ENCODE measurements at regions not wholly inside any gene's neighbourhood (a gene's known extent, or its start where the extent isn't known, plus 50 kb on each side); places are given as distances from the start of the nearest gene placed in this dataset.
"Not testable (repeated sequence)": the region's sequence is repeated elsewhere in the genome, so short reads cannot be mapped to it uniquely, and the experiment has no call there.

GRCh38 chr6:12485837-12486236, 195.7 kb downstream of the EDN1 start:
- no peak overlapping the region for H3K4me3 ChIP-seq (ENCODE audit: low read depth, low read length)
- no peaks in the 10 kb centered on the region for H3K9me3 ChIP-seq (ENCODE audit: control insufficient read depth, low read length)
- H3K4me2 ChIP-seq (ENCODE audit: low read length), result no peak overlapping the region
- no peak overlapping the region for H3K9ac ChIP-seq
- H3K27ac ChIP-seq, result no peak overlapping the region
- no peaks in the 10 kb centered on the region for H3K27me3 ChIP-seq (ENCODE audit: control insufficient read depth, insufficient read depth, low read length)
- H3K79me2 ChIP-seq, result no peaks in the 10 kb centered on the region
- no peak for TF ChIP-seq CTCF (IDR thresholded peaks at IDR 0.05)
- H3K36me3 ChIP-seq (ENCODE audit: control insufficient read depth, insufficient read depth, low read length), result no peaks in the 10 kb centered on the region
- no peak overlapping the region for H2AFZ ChIP-seq
- H3K4me1 ChIP-seq, result no peaks in the 10 kb centered on the region

- no peaks in the 10 kb centered on the region for H3K4me1 ChIP-seq
- H3K36me3 ChIP-seq (ENCODE audit: control insufficient read depth, insufficient read depth, low read length), result no peaks in the 10 kb centered on the region
- no peak overlapping the region for H3K27ac ChIP-seq
- no peak overlapping the region for H3K9ac ChIP-seq
- no peaks in the 10 kb centered on the region for H3K9me3 ChIP-seq (ENCODE audit: control insufficient read depth, low read length)
- no peak overlapping the region for H2AFZ ChIP-seq
- H3K79me2 ChIP-seq, result no peaks in the 10 kb centered on the region
- no peak overlapping the region for H3K4me2 ChIP-seq (ENCODE audit: low read length)
- no peaks in the 10 kb centered on the region for H3K27me3 ChIP-seq (ENCODE audit: control insufficient read depth, insufficient read depth, low read length)
- H3K4me3 ChIP-seq (ENCODE audit: low read depth, low read length), result no peak overlapping the region
- no peak for TF ChIP-seq CTCF (IDR thresholded peaks at IDR 0.05)
These were observed 200.3 kb downstream of the EDN1 start for GRCh38 chr6:12490351-12490903.

GRCh38 chr6:12490904-12491571, 200.9 kb downstream of the EDN1 start:
- Histone ChIP-seq H3K27me3 (ENCODE audit: control insufficient read depth, insufficient read depth, low read length) (no peaks in the 10 kb centered on the region), H3K4me2 (ENCODE audit: low read length) (no peak overlapping the region), H3K36me3 (ENCODE audit: control insufficient read depth, insufficient read depth, low read length) (no peaks in the 10 kb centered on the region), H3K9me3 (ENCODE audit: control insufficient read depth, low read length) (no peaks in the 10 kb centered on the region), H2AFZ (no peak overlapping the region), H3K79me2 (no peaks in the 10 kb centered on the region), H3K4me3 (ENCODE audit: low read depth, low read length) (no peak overlapping the region), H3K27ac (no peak overlapping the region), H3K9ac (no peak overlapping the region), H3K4me1 (no peaks in the 10 kb centered on the region)
- TF ChIP-seq CTCF (IDR thresholded peaks at IDR 0.05), result no peak

- H3K9ac ChIP-seq; H3K4me2 ChIP-seq (ENCODE audit: low read length); H3K9me3 ChIP-seq (ENCODE audit: control insufficient read depth, low read length); H3K4me3 ChIP-seq (ENCODE audit: low read depth, low read length); H3K27ac ChIP-seq; H2AFZ ChIP-seq; H3K36me3 ChIP-seq (ENCODE audit: control insufficient read depth, insufficient read depth, low read length); H3K79me2 ChIP-seq; H3K4me1 ChIP-seq; H3K27me3 ChIP-seq (ENCODE audit: control insufficient read depth, insufficient read depth, low read length): not testable (repeated sequence)
These were observed 202.8 kb downstream of the EDN1 start for GRCh38 chr6:12492929-12493328.

- no peak for TF ChIP-seq CTCF (IDR thresholded peaks at IDR 0.05)
- Histone ChIP-seq H2AFZ (no peak overlapping the region), H3K27me3 (ENCODE audit: control insufficient read depth, insufficient read depth, low read length) (no peaks in the 10 kb centered on the region), H3K27ac (no peak overlapping the region), H3K4me3 (ENCODE audit: low read depth, low read length) (no peak overlapping the region), H3K36me3 (ENCODE audit: control insufficient read depth, insufficient read depth, low read length) (no peaks in the 10 kb centered on the region), H3K4me1 (no peaks in the 10 kb centered on the region), H3K9me3 (ENCODE audit: control insufficient read depth, low read length) (no peaks in the 10 kb centered on the region), H3K79me2 (no peaks in the 10 kb centered on the region), H3K4me2 (ENCODE audit: low read length) (no peak overlapping the region), H3K9ac (no peak overlapping the region)
These were observed 203.3 kb downstream of the EDN1 start for GRCh38 chr6:12493446-12493845.
